RCC 7860 (cell line): ENCODE measurements at regions not wholly inside any gene's neighbourhood (a gene's known extent, or its start where the extent isn't known, plus 50 kb on each side); places are given as distances from the start of the nearest gene placed in this dataset.
"Not testable (repeated sequence)": the region's sequence is repeated elsewhere in the genome, so short reads cannot be mapped to it uniquely, and the experiment has no call there.

Source experiments
- DNase-seq: peaks from one replicate; pipeline ENCODE4 v3.0.0-alpha.2; 2015; ENCODE audit warnings: low spot score
- FAIRE-seq: peaks from 2 replicates; lab custom pipeline; 2012; peaks lifted over from hg19 to GRCh38; lab: Jason Lieb, UNC

DNA sequence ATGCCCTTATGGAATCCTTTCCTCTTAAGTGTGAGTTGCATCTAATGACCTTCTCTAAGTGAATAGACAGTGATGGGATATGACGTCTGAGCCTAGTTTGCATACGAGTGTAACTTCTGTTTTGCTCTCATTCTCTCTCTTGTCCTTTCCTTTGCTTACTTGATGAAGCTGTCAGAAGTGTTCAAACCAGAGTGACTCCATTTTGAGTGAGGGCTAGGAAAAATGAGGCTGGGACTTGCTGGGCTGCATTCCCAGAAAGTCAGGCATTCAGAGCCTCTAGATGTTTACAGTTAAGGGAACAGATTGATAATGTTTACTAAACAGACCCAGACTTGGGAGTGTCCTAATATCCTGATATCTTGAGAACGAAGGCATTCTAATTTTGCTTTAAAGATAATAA lies 311.2 kb upstream of the SOX4 start:
- not testable (repeated sequence) for FAIRE-seq, DNase-seq

- no peak for FAIRE-seq
These were observed 309.4 kb upstream of the SOX4 start for GRCh38 chr6:21284166-21284565.

DNA sequence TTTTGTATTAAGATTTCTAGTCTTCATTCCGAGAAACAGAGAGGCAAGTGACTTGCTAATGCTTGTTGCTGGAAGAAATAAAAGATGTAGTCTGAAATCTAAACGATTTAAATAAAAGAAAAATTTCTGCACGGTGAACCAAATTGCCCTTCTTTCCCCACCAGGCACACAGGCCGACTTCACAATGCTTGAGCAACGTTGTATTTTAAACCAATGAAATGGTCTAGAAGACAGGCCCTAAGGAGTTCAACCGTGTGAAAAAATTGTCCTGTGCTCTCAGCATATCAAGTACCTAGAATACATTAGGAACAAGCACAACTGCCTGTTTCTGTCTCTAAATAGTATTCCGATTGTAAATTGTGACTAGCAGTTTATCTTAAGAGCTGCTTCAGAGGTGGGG lies 308.8 kb upstream of the SOX4 start:
- FAIRE-seq (no peak), DNase-seq (no peak)

More at GRCh38 chr6:21284166-21284565, 309.4 kb upstream of the SOX4 start:
- DNase-seq: no peak

DNA sequence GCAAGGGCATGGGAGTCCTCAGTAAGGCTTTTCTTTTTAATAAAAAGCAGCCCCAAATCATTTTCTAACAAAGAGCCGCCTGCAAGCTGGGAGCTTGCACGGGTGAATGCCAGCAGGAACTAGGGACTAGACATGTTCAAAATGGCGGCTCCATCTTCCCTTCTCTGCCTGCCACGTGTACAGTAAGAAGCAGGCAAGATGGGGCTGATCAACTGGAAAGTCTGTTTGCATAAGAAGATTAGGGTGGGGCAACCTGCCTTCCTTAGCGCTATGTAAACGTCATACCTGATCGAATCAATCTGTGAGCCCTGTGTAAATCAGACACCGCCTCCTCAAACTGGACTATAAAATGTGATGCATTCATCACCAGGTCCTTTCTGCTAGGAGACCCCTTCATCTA lies 299.4 kb upstream of the SOX4 start:
- DNase-seq (no peak), FAIRE-seq (no peak)

- DNase-seq: no peak
- no peak for FAIRE-seq
These were observed 297.9 kb upstream of the SOX4 start for GRCh38 chr6:21295506-21296240.

DNA sequence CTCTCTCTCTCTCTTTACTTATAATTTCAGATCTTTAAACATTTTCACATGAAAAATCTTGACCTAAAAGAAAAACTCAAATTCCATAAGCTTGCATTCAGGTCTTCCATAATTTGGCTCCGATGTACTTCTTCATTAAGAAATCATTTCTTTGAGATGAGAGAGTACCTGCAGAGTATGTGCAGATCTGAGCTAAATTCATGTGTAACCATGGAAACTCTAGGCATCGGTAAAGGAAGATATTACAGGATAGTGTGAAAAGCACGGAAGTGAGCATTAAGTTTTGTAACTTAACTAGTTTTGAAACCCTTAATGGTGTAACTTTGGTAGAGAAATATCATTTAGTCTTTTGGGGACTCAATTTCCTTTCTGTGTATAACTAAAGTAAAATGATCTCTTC lies 295.9 kb upstream of the SOX4 start:
- FAIRE-seq: no peak
- no peak for DNase-seq

DNA sequence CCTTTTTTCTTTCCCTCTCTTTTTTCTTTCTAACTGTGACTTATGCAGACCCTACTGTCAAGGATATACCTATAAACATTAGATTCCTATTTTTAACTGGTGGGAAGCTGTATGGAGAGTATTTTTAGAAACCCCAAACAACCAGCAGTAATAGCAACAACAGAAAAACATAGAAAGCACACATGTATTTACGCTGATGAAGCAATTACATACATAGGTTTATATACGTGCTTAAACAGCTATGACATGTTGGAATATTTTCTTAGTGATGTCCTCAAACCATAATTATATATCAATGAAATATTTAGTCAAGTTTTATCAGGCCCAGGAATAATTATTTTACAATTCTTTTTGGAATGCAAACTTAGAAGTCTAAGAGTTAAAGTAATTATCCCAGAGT lies 294.3 kb upstream of the SOX4 start:
- FAIRE-seq (no peak), DNase-seq (no peak)

DNA sequence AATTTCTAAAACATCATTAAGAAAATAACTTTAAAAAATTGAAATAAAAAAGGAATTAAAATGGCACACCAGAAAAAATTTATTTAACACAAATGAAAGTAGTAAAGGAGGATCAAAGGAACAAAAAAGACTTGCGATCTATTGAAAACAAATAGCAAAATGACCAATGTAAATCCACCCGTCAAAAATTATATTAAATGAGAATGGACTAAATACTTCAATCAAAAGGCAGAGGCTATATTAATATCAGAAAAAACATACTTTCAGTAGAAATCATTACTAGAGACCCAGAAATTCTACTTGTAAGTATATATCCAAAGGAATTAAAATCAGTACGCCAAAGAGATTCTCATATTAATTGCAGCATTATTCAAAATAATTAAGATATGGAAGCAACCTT lies 293.1 kb upstream of the SOX4 start:
- FAIRE-seq (no peak), DNase-seq (no peak)

- DNase-seq: no peak
- FAIRE-seq: no peak
These were observed 287.6 kb upstream of the SOX4 start for GRCh38 chr6:21305893-21306332.

- FAIRE-seq (no peak), DNase-seq (no peak)
These were observed 287.0 kb upstream of the SOX4 start for GRCh38 chr6:21306546-21306945.

- FAIRE-seq (no peak), DNase-seq (no peak)
These were observed 283.7 kb upstream of the SOX4 start for GRCh38 chr6:21309807-21310221.

- FAIRE-seq (no peak), DNase-seq (no peak)
These were observed 282.9 kb upstream of the SOX4 start for GRCh38 chr6:21310568-21311140.

- FAIRE-seq: no peak
- DNase-seq: no peak
These were observed 281.4 kb upstream of the SOX4 start for GRCh38 chr6:21312118-21312517.

GRCh38 chr6:21317642-21318041 lies 275.9 kb upstream of the SOX4 start:
- no peak for DNase-seq
- FAIRE-seq: no peak

GRCh38 chr6:21321076-21321475 lies 272.5 kb upstream of the SOX4 start:
- DNase-seq: no peak
- FAIRE-seq: no peak

- FAIRE-seq: no peak
These were observed 272.0 kb upstream of the SOX4 start for GRCh38 chr6:21321531-21321930.

GRCh38 chr6:21323577-21323976 lies 270.0 kb upstream of the SOX4 start:
- DNase-seq (no peak), FAIRE-seq (no peak)

More at GRCh38 chr6:21321531-21321930, 272.0 kb upstream of the SOX4 start:
- DNase-seq: no peak

GRCh38 chr6:21325201-21325856 lies 268.2 kb upstream of the SOX4 start:
- FAIRE-seq (no peak), DNase-seq (no peak)

GRCh38 chr6:21327326-21328112 lies 266.0 kb upstream of the SOX4 start:
- no peak for FAIRE-seq
- no peak for DNase-seq

- FAIRE-seq (no peak), DNase-seq (no peak)
These were observed 262.3 kb upstream of the SOX4 start for GRCh38 chr6:21331235-21331634.

- FAIRE-seq (no peak), DNase-seq (no peak)
These were observed 261.5 kb upstream of the SOX4 start for GRCh38 chr6:21332077-21332476.
